C1 segment of cervical spinal cord (tissue), 14 donors: ENCODE measurements at regions not wholly inside any gene's neighbourhood (a gene's known extent, or its start where the extent isn't known, plus 50 kb on each side); places are given as distances from the start of the nearest gene placed in this dataset.
"Not testable (repeated sequence)": the region's sequence is repeated elsewhere in the genome, so short reads cannot be mapped to it uniquely, and the experiment has no call there.

Experiments
- DNase-seq, 14 donors: peaks; one replicate each; lab custom pipeline; 2025; lab: John Stamatoyannopoulos, UW

DNA sequence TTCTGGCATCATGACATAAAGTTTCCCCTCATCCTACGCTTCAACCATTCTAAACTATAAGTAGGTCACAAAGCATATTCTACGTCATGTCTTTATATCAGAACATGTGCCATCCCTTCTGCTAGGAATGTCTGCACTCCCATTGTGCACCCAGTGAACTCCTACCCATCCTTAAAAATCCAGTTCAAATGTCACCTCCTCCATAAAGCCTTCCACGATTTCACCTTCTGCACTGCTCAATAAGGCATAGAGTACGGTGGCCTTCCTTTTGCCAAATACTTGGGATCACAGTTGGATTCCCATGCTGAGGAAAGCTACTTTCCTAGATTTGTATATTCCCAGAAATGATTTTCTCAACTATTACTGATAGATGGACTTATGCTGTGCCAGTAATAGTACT, 186.3 kb upstream of the ZKSCAN2 start:
- DNase-seq, result no peak

GRCh38 chr16:25434064-25434463, 176.4 kb upstream of the ZKSCAN2 start:
- DNase-seq, result no peak

DNA sequence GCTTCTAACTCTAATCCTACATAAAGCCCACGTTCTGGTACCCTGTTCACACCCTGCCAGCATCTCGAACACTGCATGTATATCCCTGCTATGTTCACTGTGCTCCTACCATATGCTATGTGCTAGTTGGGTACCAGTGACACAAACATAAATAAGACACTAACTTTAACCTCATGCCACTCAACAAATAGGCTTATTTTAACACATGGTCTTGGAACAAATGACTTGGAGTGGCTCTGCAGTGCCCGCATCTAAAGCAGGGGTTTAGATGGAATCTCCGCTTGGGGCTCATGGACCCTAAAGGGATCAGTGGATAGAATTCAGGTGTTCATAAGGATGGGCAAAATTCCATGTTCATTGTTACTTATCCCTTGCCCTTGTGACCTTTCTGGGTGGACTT, 175.7 kb upstream of the ZKSCAN2 start:
- no peak for DNase-seq

GRCh38 chr16:25431472-25431871, 173.8 kb upstream of the ZKSCAN2 start:
- no peak for DNase-seq

GRCh38 chr16:25426829-25427228, 169.2 kb upstream of the ZKSCAN2 start:
- peak in 2 of 14 donors; percentile 2 to 3 for DNase-seq

DNA sequence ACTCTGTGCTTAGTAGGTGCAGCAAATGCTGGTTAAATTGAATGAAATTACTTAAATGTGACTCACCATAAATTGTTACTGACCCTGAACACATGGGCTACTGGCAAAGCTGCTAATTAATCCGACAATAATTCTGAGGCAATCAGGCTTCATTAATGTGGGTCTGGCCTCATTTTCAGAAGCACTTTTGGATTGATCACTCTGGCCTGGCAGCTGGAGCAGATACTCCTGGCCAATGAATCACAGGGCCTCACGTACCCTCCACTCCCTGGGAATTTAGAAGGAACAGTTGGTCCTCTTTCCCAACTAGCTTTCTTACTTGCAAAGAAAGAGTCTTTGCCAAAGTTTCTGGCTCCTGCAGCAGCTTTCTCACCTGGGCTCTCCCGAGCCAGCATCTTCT, 162.0 kb upstream of the ZKSCAN2 start:
- no peak for DNase-seq

DNA sequence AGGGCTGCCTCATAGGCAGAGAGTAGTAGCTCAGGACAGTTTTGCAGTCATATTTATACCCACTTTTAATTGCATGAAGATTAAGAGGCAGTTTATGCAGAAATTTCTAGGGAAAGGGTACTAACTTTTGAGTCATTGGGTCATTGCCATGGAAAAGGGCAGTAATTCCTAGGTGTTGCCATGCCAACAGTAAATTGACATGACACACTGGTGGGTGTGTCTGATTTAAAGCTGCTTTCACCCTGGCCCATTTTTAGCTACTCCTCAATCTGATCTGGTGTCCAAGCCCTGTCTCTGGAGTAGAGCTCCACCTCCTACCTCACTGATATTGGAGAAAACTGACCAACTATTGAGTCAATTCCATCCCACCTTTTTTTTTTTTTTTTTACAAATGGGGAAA, 161.5 kb upstream of the ZKSCAN2 start:
- DNase-seq, result no peak

DNA sequence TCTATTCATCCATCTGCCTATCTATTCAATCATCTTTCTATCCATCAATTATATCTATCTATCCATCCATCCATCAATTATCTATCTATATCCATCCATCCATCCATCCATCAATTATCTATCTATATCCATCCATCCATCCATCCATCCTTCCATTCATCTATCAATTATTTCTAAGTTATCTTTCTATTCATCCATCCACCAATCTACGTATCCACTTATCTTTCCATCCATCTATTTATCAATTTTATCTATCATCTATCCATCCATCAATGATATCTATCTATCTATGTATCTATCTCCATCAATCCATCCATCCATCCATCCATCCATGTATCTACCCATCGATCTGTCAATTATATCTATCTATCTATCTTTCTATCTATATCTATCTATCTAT, 158.4 kb upstream of the ZKSCAN2 start:
- no peak for DNase-seq

- no peak for DNase-seq
Observed at GRCh38 chr16:25413975-25414374, 156.3 kb upstream of the ZKSCAN2 start.

GRCh38 chr16:25413133-25413532, 155.5 kb upstream of the ZKSCAN2 start:
- no peak for DNase-seq

- DNase-seq, result no peak
Observed at GRCh38 chr16:25411396-25412081, 153.9 kb upstream of the ZKSCAN2 start.

GRCh38 chr16:25403852-25404251, 146.2 kb upstream of the ZKSCAN2 start:
- no peak for DNase-seq

DNA sequence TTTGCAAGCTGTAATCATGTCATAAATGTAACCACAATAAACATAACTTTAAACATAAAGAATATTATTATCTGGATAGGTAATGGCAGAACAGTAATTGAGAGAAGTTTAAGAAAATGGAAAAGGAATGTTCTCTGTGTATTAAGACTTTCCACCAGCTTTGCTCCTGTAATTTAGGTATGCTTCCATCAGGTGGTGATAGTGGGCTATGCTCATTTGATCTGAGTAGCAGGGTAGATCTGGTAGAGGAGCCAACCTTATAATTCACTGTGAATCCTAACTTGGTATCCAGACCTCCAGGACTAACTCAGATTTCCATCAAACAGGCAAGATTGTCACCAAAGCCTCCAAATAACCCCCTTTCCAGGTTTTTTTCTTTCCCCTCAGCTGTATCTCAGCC, 137.9 kb upstream of the ZKSCAN2 start:
- DNase-seq, result no peak

DNA sequence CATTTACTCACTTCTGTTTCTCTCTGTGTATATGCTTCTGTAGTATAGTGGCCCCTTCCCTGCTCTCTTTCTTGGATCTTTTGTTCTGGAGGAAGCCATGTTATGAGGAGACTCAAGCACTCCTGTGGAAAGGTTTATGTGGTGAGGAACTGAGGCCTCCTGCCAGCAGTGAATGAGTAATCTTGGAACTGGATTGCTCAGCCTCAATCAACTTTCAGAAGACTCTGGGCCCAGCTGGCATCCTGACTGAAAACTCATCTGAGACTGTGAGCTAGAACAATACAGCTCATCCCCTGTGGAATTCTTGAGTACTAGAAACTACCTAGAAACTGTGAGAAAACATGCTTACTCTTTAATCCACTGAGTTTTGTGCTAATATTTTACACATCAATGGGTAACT, 133.1 kb upstream of the ZKSCAN2 start:
- no peak for DNase-seq

DNA sequence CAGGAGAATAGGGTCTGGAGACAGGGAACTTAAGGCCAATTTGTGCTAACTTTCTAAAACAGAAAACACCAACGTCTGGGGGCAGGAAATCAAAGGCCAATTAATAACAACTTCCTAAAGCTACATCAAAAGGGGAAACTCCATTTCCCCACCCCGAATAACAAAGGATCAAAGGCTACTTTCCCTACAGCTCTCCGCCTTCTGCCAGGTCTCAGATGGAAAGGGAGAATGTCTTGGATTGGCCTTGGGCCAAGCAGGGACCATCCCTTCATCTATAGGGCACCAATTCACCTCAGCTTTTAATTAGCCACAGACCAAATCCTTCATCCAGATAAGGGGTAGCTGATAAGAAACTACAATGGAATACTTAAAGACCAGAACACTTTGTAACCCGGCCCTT, 116.9 kb upstream of the ZKSCAN2 start:
- no peak for DNase-seq

DNA sequence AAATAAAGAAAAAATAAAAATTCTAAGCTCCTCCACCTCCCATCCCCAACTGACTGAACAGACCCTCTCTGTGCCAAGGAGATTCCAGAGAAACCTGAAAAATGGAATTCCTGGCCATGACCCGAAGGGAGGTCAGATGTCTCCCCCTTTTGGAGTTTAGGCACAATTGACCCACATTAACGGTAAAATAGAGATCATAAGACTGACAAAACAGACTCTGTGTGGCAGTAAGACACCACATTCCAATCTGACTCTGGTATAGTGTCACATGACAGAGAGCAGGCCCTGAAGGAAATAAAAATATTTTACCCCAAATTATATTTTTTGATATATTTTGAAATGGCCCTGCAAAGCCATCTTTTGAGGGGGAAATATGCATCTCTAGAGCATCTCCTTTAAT, 115.1 kb upstream of the ZKSCAN2 start:
- no peak for DNase-seq

GRCh38 chr16:25371342-25371741, 113.7 kb upstream of the ZKSCAN2 start:
- DNase-seq, result no peak

GRCh38 chr16:25370541-25370940, 112.9 kb upstream of the ZKSCAN2 start:
- DNase-seq, result no peak

DNA sequence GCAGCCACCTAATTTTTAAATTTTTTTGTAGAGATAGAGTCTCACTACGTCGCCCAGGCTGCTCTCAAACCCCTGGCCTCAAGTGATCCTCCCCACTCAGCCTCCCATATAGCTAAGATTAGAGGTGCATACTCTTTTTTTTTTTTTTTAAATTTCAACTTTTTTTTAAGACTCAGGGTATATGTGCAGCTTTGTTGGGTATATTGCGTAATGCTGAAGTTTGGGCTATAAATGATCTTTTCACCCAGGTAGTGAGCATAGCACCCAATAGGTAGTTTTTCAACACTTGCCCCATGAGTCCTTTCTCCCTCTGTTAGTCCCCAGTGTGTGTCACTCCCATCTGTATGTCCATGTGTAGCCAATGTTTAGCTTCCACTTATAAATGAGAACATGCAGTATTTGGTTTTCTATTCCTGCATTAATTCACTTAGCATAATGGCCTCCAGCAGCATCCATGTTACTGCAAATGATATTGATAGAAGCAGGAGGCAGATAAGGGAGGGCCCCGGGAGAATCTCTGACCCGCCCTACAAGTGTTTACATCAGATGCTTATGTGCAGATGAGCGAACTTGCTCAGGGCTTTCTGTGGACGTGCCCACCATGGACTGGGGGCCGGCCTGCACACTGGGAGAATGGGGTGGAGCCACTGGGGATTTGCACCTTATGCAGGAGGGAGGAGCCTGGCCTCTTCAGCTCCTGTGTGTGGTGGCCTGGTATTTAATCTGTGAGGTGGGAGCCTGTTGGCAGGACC, 110.3 kb upstream of the ZKSCAN2 start:
- DNase-seq, result no peak

GRCh38 chr16:25366078-25366477, 108.4 kb upstream of the ZKSCAN2 start:
- DNase-seq, result no peak

DNA sequence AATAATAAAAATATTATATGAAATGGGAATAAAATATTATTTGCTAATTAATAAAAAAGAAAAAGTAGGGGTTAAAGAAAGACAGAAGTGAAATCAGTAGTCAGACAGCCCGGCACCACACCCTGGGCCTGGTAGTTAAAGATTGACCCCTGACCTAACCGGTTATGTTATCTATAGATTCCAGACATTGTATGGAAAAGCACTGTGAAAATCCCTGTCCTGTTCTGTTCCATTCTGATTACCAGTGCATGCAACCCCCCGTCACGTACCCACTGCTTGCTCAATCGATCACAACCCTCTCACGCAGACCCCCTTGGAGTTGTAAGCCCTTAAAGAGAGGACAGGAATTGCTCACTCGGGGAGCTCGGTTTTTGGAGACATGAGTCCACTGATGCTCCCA, 101.9 kb upstream of the ZKSCAN2 start:
- DNase-seq, result not testable (repeated sequence)

GRCh38 chr16:25344006-25344405, 86.4 kb upstream of the ZKSCAN2 start:
- no peak for DNase-seq

GRCh38 chr16:25340973-25341372, 83.3 kb upstream of the ZKSCAN2 start:
- DNase-seq, result no peak
